ENCODE measurements at regions not wholly inside any gene's neighbourhood (a gene's known extent, or its start where the extent isn't known, plus 50 kb on each side); places are given as distances from the start of the nearest gene placed in this dataset.

- no peak overlapping the region for H3K4me3 Mint-ChIP-seq (ENCODE audit: low read depth)
- H3K9me3 Mint-ChIP-seq (ENCODE audit: low read depth), result no peaks in the 10 kb centered on the region
- peaks cover 58% of the 10 kb centered on the region for H3K27me3 Mint-ChIP-seq
- DNase-seq (ENCODE audit: low spot score, unreplicated experiment), result no peak
- no peaks in the 10 kb centered on the region for H3K36me3 Mint-ChIP-seq (ENCODE audit: insufficient read depth)
- H3K27ac Mint-ChIP-seq, result no peak overlapping the region
- peaks cover 5% of the 10 kb centered on the region for H3K4me1 Mint-ChIP-seq (ENCODE audit: low read depth)
- TF ChIP-seq, protein P1, sequence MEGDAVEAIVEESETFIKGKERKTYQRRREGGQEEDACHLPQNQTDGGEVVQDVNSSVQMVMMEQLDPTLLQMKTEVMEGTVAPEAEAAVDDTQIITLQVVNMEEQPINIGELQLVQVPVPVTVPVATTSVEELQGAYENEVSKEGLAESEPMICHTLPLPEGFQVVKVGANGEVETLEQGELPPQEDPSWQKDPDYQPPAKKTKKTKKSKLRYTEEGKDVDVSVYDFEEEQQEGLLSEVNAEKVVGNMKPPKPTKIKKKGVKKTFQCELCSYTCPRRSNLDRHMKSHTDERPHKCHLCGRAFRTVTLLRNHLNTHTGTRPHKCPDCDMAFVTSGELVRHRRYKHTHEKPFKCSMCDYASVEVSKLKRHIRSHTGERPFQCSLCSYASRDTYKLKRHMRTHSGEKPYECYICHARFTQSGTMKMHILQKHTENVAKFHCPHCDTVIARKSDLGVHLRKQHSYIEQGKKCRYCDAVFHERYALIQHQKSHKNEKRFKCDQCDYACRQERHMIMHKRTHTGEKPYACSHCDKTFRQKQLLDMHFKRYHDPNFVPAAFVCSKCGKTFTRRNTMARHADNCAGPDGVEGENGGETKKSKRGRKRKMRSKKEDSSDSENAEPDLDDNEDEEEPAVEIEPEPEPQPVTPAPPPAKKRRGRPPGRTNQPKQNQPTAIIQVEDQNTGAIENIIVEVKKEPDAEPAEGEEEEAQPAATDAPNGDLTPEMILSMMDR (IDR thresholded peaks at IDR 0.05; ENCODE audit: unreplicated experiment), result no peak
Measured at GRCh38 chr15:70222606-70223005, 124.9 kb upstream of the TLE3 start.

DNA sequence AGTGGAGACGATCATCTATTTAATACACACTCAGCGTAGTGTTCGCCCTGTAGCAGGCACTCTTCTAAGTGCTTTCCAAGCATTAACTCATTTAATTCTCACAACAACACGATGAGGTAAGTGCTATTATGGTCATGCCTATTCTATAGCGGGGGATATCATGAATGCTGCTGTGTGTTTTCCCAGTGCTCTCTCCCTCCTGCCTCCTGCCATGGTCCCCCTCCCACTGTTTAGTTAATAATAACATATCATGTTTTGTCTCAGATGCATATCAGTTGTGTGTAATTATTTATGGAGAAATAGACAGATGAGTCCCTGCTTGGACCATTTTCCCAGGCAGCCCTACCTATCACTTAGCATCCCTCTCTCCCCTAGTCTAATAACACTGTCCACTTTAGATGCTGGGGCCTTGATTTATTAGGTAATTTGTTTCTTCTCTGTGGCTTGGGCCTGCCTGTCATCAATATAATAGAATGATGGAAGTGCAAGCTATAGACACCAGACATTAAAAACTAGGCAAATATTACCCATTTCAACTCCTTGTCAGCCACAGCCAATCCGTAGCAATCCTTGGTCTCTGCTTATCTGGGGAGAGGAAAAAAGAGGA is 122.9 kb upstream of the TLE3 start:
- Mint-ChIP-seq H3K9me3 (ENCODE audit: low read depth) (no peaks in the 10 kb centered on the region), H3K4me1 (ENCODE audit: low read depth) (peaks cover 5% of the 10 kb centered on the region), H3K36me3 (ENCODE audit: insufficient read depth) (no peaks in the 10 kb centered on the region), H3K27ac (no peak overlapping the region), H3K4me3 (ENCODE audit: low read depth) (no peak overlapping the region), H3K27me3 (peaks cover 74% of the 10 kb centered on the region)
- DNase-seq (ENCODE audit: low spot score, unreplicated experiment), result no peak
- TF ChIP-seq, protein P1 (IDR thresholded peaks at IDR 0.05; ENCODE audit: unreplicated experiment), result no peak

- no peaks in the 10 kb centered on the region for H3K9me3 Mint-ChIP-seq (ENCODE audit: low read depth)
- DNase-seq (ENCODE audit: low spot score, unreplicated experiment), result no peak
- H3K27ac Mint-ChIP-seq, result no peak overlapping the region
- H3K36me3 Mint-ChIP-seq (ENCODE audit: insufficient read depth), result no peaks in the 10 kb centered on the region
- peaks cover 5% of the 10 kb centered on the region for H3K4me1 Mint-ChIP-seq (ENCODE audit: low read depth)
- TF ChIP-seq, protein P1 (IDR thresholded peaks at IDR 0.05; ENCODE audit: unreplicated experiment), result no peak
- no peak overlapping the region for H3K4me3 Mint-ChIP-seq (ENCODE audit: low read depth)
- H3K27me3 Mint-ChIP-seq, result peaks cover 71% of the 10 kb centered on the region
Measured at GRCh38 chr15:70219966-70220365, 122.2 kb upstream of the TLE3 start.

DNA sequence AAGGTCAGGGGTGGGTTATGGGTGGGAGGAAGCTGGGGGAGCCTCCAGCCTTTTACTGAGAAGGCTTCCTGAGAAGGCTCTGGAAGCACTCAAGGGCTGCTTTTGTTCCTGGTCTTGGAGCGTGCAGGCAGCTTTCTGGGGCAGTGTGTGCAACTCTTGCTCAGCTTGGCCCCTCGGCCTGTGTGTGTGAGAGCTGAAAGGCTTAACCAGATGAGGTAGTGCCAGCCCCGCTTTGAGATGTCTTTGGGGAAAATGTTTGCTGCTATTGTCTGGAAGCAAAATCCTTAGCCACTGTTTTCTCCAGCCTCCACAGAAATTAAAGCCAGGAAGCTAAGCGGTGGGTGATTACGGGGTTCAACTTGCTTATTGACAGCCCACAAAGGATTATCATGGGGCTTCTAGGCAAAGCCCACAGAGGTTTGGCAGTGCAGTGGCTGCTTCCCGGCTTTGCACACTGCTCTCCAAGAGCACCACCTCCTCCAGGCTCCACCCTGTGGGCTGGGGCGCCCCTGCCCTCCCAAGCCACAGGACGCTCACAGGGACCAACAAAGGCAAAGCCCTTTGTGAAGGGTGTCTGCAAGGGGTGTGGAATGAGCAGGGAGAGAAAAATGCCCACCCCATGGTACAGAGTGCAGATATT is 121.7 kb upstream of the TLE3 start:
- H3K4me1 Mint-ChIP-seq (ENCODE audit: low read depth), result peaks cover 5% of the 10 kb centered on the region
- no peak overlapping the region for H3K27ac Mint-ChIP-seq
- H3K4me3 Mint-ChIP-seq (ENCODE audit: low read depth), result no peak overlapping the region
- H3K9me3 Mint-ChIP-seq (ENCODE audit: low read depth), result no peaks in the 10 kb centered on the region
- DNase-seq (ENCODE audit: low spot score, unreplicated experiment), result no peak
- H3K27me3 Mint-ChIP-seq, result peaks cover 70% of the 10 kb centered on the region
- no peaks in the 10 kb centered on the region for H3K36me3 Mint-ChIP-seq (ENCODE audit: insufficient read depth)
- TF ChIP-seq, protein P1 (IDR thresholded peaks at IDR 0.05; ENCODE audit: unreplicated experiment), result no peak

DNA sequence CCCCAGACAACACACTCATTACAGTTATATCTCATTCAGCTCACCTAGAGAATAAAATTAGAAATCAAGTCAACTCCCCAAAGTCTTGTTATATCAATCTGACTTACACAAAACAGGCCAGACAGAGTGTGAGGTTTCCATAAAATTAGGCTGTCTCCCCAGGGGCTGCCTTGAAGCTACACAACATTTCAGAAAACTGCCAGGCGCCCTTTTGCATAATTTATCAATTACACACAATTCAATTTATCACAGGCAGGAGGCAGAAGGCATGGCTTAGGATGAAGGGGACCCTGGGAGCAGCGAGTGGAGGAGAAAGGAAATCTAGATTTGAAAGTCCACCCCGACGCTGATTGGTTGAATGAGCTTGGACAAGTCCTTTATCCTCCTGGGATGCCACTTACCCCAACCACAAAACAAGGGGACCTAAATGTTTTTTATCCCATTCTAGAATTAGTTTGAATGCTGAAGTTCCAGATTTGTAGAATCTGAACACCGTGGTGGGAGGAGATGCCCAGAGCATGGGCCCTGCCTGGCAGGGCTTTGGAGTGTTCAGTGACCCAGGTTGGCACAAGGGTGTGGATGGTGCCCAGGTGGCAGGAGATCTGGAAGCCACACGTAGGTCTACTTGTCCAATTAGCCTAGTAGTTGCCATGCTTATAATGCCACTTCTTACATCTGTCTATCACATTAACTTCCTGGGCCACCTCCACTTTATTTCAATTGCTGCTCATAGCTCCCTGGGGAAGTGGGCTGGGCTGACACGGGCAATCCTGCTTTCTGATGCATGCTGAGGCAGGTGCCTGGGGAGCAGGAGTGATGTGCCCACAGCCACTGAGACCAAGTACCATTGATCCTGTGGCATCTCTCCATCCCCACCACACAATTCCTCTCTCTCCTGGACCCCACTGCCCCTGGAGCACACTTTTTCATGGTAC is 119.8 kb upstream of the TLE3 start:
- H3K27ac Mint-ChIP-seq, result no peak overlapping the region
- peaks cover 13% of the 10 kb centered on the region for H3K4me1 Mint-ChIP-seq (ENCODE audit: low read depth)
- H3K9me3 Mint-ChIP-seq (ENCODE audit: low read depth), result no peaks in the 10 kb centered on the region
- peaks cover 71% of the 10 kb centered on the region for H3K27me3 Mint-ChIP-seq
- no peaks in the 10 kb centered on the region for H3K36me3 Mint-ChIP-seq (ENCODE audit: insufficient read depth)
- TF ChIP-seq, protein P1 (IDR thresholded peaks at IDR 0.05; ENCODE audit: unreplicated experiment), result no peak
- no peak overlapping the region for H3K4me3 Mint-ChIP-seq (ENCODE audit: low read depth)
- DNase-seq (ENCODE audit: low spot score, unreplicated experiment), result no peak

Data from progenitor cell of endocrine pancreas (in vitro differentiated cells).